ENCODE measurements at regions not wholly inside any gene's neighbourhood (a gene's known extent, or its start where the extent isn't known, plus 50 kb on each side); places are given as distances from the start of the nearest gene placed in this dataset.

GRCh38 chr11:30150425-30150824 is 80.4 kb upstream of the FSHB start:
- no peak for DNase-seq (ENCODE audit: low spot score)
- in situ Hi-C loops (cut with HindIII; ENCODE audit: low sequenced_read_pairs), result no loop called here

DNA sequence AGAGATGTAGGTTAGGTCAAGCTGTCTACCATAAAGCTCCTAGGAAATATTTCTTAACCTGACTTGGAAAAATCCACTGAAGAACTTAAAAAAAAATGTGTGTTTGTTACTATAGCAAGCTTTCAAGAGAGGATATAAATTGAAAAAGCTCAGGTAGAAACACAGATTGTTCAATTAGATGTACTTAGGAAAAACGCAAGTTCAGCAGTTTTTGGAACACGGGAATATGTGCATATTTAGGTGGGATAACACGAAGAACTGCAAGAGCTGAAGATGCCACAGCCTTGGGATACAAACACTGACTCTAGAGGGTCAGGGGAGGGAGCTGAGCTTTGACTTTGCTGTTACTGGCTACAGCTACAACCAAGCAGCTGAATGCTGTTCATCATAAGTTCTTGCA is 77.8 kb upstream of the FSHB start:
- in situ Hi-C loops (cut with HindIII; ENCODE audit: low sequenced_read_pairs), result no loop called here
- DNase-seq (ENCODE audit: low spot score), result no peak

DNA sequence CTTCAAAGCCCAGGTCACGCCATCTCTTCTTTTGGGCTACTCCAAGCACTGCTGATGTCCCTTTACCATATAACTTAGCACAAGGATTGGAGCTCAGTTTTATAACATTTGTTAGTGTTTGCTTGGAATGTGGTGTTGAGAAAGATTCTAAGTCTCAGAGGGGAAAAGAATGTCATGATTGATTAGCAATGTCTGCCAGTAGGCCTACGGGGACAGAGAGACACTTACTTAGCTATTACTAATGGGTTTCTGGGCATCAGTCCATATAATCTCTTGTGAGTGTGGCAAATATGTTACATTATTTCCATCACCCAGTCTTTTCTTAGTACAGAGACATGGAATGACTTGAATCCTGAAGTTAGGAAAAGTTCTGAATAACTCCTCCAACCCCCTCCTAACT is 75.4 kb upstream of the FSHB start:
- in situ Hi-C loops (cut with HindIII; ENCODE audit: low sequenced_read_pairs), result no loop called here

DNA sequence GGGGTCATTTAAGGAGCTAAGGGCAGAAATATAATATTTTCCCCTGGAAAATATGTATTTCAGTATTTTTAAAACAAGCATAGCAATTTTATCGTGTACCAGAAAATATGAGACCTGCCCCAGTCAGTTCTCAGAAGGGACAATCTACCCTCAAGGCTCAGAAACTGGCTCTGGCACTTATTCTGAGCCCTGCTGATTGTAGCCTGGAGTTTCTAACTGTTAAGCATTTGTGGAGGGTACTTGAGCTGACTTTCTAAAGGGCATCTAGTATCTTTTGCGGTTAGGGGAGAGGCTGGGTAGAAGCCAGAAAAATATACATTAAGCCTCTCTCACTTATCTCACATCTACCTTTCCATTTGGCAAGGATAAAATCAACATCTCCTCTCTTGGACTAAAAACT is 71.3 kb upstream of the FSHB start:
- no peak for DNase-seq (ENCODE audit: low spot score)
- in situ Hi-C loops (cut with HindIII; ENCODE audit: low sequenced_read_pairs), result no loop called here

More for the DNA sequence above, 75.4 kb upstream of the FSHB start:
- no peak for DNase-seq (ENCODE audit: low spot score)

GRCh38 chr11:30165652-30166051 is 65.2 kb upstream of the FSHB start:
- DNase-seq (ENCODE audit: low spot score), result no peak
- in situ Hi-C loops (cut with HindIII; ENCODE audit: low sequenced_read_pairs), result no loop called here

GRCh38 chr11:30171661-30172060 is 59.2 kb upstream of the FSHB start:
- in situ Hi-C loops (cut with HindIII; ENCODE audit: low sequenced_read_pairs), result no loop called here

GRCh38 chr11:30172158-30172557 is 58.7 kb upstream of the FSHB start:
- in situ Hi-C loops (cut with HindIII; ENCODE audit: low sequenced_read_pairs), result no loop called here
- DNase-seq (ENCODE audit: low spot score), result no peak

More at GRCh38 chr11:30171661-30172060, 59.2 kb upstream of the FSHB start:
- no peak for DNase-seq (ENCODE audit: low spot score)

- in situ Hi-C loops (cut with HindIII; ENCODE audit: low sequenced_read_pairs), result no loop called here
- no peak for DNase-seq (ENCODE audit: low spot score)
Measured at GRCh38 chr11:30172883-30173311, 57.9 kb upstream of the FSHB start.

GRCh38 chr11:30174265-30175020 is 56.4 kb upstream of the FSHB start:
- in situ Hi-C loops (cut with HindIII; ENCODE audit: low sequenced_read_pairs), result no loop called here

More at GRCh38 chr11:30174265-30175020, 56.4 kb upstream of the FSHB start:
- DNase-seq (ENCODE audit: low spot score), result no peak
